ENCODE measurements at regions not wholly inside any gene's neighbourhood (a gene's known extent, or its start where the extent isn't known, plus 50 kb on each side); places are given as distances from the start of the nearest gene placed in this dataset.

- TF ChIP-seq CTCF (IDR thresholded peaks at IDR 0.05): no peak
- no peak for TF ChIP-seq POLR2A (IDR thresholded peaks at IDR 0.05)
Observed at GRCh38 chrX:121323337-121323736, 275.9 kb downstream of the GLUD2 start.

Measured in thyroid gland (tissue), 4 donors.